Neural progenitor cell (in vitro differentiated cells): ENCODE measurements at regions not wholly inside any gene's neighbourhood (a gene's known extent, or its start where the extent isn't known, plus 50 kb on each side); places are given as distances from the start of the nearest gene placed in this dataset.

ENCODE experiments used
- CTCF ChIP-seq: fragments of 200-600 bp; sonication (generic); IDR thresholded peaks from 2 replicates; pipeline ENCODE4 v1.5.1; 2017; ENCODE audit warnings: antibody characterized with exemption, mild to moderate bottlenecking
- EZH2 ChIP-seq: fragments of 200-600 bp; sonication (generic); IDR thresholded peaks from 2 replicates; pipeline ENCODE4 v1.6.1; 2017; ENCODE audit warnings: antibody characterized with exemption, mild to moderate bottlenecking, moderate library complexity
- EZH2phosphoT487 ChIP-seq: fragments of 200-600 bp; sonication (generic); IDR thresholded peaks from 2 replicates; pipeline ENCODE4 v1.6.1; 2017; ENCODE audit warnings: antibody characterized with exemption

DNA sequence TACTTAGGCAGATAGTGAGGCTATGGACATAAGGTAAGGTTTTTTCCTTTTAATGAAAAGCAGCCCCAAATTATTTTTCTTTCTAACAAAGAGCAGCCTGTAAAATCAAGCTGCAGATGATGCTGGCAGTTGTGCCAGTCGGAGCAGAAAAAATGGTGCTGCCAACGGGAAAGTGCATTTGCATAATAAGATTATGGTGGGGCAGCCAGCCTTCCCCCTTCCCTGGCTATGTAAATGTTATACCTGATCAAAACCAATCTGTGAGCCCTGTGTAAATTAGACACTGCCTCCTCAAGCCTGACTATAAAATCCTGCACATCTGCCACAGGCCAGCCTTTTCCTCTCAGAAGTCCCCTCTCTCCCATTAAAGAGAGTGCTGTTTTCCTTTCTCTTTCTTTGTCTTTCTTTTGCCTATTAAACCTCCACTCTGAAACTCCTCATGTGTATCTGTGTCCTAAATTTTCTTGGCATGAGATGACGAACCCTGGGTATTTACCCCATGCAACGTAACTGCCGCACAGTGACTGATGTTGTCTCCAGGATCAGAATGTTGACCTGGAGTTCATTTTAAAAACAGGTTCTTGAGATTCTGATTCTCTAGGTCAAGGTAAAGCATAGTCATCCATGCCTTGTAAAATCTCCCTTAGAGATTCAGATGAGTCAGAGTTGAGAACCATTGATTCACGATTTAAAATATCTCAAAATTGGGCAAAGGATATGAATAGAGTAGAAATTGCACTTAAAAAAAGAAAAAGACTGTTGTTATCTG lies 167.3 kb upstream of the C1GALT1 start:
- TF ChIP-seq EZH2: no peak
- TF ChIP-seq EZH2phosphoT487: no peak
- no peak for TF ChIP-seq CTCF
